ENCODE measurements at regions not wholly inside any gene's neighbourhood (a gene's known extent, or its start where the extent isn't known, plus 50 kb on each side); places are given as distances from the start of the nearest gene placed in this dataset.
"Not testable (repeated sequence)": the region's sequence is repeated elsewhere in the genome, so short reads cannot be mapped to it uniquely, and the experiment has no call there.

DNA sequence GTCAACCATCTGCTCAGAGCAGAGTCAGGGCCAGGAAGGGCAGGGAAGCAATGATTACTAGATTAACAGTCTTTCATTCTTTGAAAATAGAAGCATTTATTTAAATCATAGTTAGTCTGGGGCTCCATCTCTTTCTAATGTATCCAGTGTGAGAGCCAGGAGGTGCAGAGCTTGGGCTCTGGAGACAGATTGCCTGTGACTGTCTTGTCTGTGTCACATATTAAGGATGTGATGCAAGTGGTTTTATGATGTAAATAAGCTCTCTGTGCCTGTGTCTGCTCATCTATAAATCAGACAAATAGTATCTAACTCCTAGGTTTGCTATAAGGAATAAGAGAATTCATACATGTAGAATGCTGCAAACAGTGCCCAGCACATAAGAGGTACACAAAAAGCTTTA lies 104.9 kb upstream of the TANK start:
- DNase-seq (ENCODE audit: low spot score) = no peak

DNA sequence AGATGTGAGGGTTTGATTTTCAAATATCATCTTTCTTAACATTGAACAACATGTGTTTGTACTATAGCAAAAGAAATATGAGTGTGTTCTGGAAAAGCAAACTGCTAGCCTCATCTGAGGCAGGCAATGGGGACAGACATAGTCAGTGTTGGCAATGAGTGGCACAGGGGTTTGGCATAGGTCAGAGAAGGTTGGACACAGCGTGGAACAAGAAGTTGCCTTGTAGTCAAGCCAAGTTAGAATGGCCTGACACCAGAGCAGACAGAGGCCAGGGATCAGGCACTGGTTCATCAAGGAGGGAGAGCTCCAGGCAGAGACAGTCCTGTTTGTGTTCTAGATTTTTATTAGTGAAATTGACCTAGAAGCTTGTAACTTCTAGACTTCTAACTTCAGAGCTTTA lies 100.8 kb upstream of the TANK start:
- no peak for DNase-seq (ENCODE audit: low spot score)

GRCh38 chr2:161061786-161062185 lies 98.4 kb upstream of the TANK start:
- DNase-seq (ENCODE audit: low spot score) = no peak

- peak; percentile 91 for DNase-seq (ENCODE audit: low spot score)
Observed at GRCh38 chr2:161063157-161063945, 96.9 kb upstream of the TANK start.

GRCh38 chr2:161063946-161064306 lies 96.3 kb upstream of the TANK start:
- DNase-seq (ENCODE audit: low spot score) = no peak

GRCh38 chr2:161067846-161068350 lies 92.3 kb upstream of the TANK start:
- DNase-seq (ENCODE audit: low spot score) = no peak

DNA sequence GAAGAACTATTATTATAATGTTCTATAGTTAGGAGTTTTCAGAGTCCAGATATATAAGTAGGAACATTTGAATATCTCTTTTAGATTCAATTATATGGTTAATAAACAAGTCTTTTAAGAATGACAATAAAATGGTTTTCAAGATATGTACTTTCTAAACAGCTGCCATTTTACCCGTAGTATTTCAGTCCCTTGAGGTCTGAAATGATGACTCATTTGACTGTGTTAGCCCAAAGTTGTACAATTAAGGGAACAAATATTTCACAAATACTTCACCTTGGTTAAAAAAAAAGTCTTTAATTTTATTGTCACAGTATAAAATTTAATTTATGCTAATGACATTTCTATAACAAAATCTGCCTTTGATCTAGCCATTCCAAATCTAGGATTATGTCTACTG lies 91.6 kb upstream of the TANK start:
- no peak for DNase-seq (ENCODE audit: low spot score)

GRCh38 chr2:161070693-161071479 lies 89.3 kb upstream of the TANK start:
- DNase-seq (ENCODE audit: low spot score) = no peak

DNA sequence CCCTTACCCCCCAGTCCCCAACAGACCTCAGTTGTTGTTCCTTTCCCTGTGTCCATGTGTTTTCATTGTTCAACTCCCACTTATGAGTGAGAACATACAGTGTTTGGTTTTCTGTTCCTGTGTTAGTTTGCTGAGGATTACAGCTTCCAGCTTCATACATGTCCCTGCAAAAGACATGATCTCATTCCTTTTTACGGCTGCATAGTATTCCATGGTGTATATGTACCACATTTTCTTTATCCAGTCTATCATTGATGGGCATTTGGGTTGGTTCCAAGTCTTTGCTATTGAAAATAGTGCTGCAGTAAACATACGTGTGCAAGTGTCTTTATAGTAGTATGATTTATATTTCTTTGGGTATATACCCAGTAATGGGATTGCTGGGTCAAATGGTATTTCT lies 87.8 kb upstream of the TANK start:
- not testable (repeated sequence) for DNase-seq (ENCODE audit: low spot score)

- DNase-seq (ENCODE audit: low spot score) = no peak
Observed at GRCh38 chr2:161075701-161076100, 84.5 kb upstream of the TANK start.

DNA sequence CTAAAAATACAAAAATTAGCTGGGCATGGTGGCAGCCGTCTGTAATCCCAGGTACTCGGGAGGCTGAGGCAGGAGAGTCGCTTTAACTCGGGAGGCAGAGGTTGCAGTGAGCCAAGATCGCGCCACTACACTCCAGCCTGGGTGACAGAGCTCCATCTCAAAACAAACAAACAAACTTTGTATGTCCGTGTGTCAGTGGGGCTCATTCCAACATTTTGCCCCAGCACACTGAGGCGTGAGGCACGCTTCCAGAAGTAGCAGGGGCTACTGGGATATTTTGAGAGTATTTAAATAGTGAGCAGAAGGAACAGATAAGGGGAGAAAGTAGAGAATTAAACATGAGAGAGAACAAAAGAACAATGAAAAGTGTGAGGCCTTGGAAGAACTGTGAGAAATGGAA lies 83.3 kb upstream of the TANK start:
- DNase-seq (ENCODE audit: low spot score) = no peak

DNA sequence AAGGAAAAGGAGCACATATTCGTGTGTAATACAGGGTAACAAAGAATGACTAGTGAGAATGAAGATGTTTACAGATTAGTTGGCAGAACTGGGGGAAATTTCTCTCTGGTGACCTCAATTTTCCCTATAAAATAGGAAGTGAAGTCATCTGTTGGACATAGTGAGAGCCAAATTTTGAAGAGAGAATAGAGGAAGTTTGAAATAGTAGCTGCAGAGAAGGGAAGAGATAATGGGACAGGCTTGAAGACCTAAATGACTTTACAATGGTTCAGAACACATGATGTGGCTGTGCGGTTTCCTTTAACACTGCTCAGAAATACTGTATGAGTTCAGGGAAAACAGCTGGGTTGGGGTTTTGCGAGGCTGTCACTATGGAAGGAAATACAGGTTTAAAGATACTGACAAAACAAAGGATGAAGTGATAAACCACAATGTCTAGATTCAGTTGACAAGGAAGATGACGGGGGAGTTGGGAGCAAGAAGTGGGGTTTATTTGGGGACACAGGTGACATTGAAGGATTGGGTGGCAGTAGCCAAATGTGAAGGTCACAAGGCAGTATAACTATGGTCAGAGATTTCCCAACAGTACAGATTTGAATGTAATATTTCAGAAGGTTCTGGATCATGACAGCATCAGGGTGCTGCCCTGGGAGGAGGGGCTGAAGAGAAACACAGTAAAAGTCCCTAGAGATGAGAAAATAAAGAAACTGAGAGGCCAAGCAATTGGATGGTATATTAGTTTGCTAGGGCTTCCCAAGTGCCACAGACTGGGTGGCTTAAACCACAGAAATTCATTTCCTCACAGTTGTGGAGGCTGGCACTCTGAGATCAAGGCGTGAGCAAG lies 82.6 kb upstream of the TANK start:
- no peak for DNase-seq (ENCODE audit: low spot score)

GRCh38 chr2:161078211-161078539 lies 82.1 kb upstream of the TANK start:
- no peak for DNase-seq (ENCODE audit: low spot score)

DNA sequence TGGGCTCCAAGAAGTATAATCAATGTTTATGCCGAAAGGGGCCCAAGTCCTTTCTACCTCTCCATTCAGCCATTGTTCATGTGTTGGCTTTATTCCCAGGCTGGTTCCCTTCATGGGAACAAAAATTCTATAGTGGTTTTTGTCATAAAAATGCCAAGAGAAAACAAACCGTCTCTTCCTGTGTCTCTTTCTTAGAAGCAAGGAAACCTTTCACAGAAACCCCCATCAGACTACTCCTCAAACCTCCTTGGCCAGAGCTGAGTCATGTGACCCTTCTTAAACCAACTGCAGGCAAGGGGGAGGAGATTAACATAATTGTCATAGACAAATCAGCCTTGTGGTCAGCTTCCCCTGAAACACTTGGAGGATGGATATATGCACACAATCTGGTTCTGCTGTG lies 75.1 kb upstream of the TANK start:
- no peak for DNase-seq (ENCODE audit: low spot score)

DNA sequence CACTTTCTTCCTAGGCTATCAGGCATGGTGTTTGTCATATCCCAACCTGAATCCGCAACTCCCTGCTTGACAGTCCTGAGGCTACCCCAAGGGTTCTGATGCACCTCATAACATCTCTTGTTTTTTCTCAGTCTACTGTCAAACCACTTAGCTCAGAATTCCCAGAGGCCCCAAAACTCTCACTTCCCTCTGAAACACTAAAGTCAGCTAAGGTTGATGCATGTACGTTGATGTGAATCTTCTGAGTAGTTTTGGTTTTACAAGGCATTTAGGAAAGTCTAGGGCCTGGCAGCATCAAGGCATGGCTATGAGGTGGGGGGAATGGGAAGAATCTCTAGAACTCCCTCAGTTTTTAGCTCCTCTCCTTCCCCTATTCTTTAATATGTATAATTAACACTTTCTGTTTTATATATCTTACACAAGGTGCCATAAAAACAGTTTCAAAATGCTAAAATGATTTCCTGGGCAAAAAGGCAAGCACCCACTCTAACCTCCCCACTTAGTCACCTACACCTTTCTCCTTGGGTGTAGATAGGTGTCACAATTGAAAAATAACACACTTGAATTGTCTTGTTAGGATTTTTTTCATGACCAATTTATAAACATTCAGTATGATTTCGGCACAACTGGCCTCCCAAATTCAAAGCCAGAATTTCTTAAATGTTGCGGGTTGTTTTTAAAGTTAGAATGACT lies 71.4 kb upstream of the TANK start:
- DNase-seq (ENCODE audit: low spot score) = no peak

GRCh38 chr2:161090411-161090810 lies 69.8 kb upstream of the TANK start:
- no peak for DNase-seq (ENCODE audit: low spot score)

DNA sequence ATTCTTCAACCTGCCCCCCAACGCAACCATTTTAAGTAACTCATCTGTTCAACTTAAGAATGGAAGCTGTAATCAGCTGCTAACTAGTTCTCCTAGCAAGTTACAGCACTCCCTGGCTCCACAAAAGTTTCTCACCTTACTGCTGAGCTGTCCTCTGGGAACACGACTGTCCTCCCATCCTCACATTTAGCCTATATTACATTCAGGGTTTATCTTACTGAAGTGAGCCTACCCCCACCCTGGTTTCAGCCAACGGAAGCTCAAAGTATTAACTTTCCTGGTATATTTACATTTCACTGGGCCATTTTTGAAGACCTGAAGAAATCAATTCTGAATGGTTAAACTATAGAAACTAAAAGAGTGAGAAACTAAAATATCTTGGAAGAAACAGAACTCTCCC lies 64.9 kb upstream of the TANK start:
- no peak for DNase-seq (ENCODE audit: low spot score)

- no peak for DNase-seq (ENCODE audit: low spot score)
Observed at GRCh38 chr2:161096336-161096735, 63.9 kb upstream of the TANK start.

- no peak for DNase-seq (ENCODE audit: low spot score)
Observed at GRCh38 chr2:161097157-161097556, 63.1 kb upstream of the TANK start.

GRCh38 chr2:161100211-161100895 lies 59.9 kb upstream of the TANK start:
- DNase-seq (ENCODE audit: low spot score) = no peak

DNA sequence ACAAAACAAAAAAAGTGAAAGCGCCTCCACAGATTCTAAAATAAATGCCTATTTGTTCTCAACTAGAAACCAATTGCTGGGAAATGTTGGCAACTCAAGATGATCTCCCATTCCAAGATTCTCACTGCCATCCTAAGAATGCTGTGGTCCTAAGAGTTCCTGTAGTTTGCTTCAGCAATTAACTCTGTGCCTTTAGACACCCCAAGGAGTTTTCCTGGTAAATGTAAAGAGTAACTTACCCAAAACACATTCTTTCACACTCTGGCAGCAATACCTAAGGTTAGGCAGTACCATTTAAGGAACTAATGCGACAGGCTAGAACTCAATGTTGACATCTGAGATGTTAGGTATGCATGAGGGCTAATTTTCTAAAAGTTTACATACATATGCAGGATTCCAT lies 58.8 kb upstream of the TANK start:
- DNase-seq (ENCODE audit: low spot score) = no peak

Data from HT-29 (cell line).